Cardiac fibroblast (primary cell): ENCODE measurements at regions not wholly inside any gene's neighbourhood (a gene's known extent, or its start where the extent isn't known, plus 50 kb on each side); places are given as distances from the start of the nearest gene placed in this dataset.

Source experiments
- DNase-seq, 2 donors: peaks; one replicate each; pipeline versions ENCODE4 v3.0.0 to v3.0.0-alpha.2; 2010; ENCODE audit warnings: low read depth in 2 of 2
- H3K4me3 ChIP-seq, 2 donors: replicated peaks in 1 of 2; 1 replicate in 1 of 2; 2 replicates in 1 of 2; pipeline ENCODE4 v1.5.1; 2011; ENCODE audit warnings: low read depth in 2 of 2, low read length in 2 of 2, mild to moderate bottlenecking in 2 of 2, moderate library complexity in 1 of 2
- CTCF ChIP-seq: IDR thresholded peaks from one replicate; pipeline ENCODE4 v1.5.1; 2011; ENCODE audit warnings: low read depth, mild to moderate bottlenecking, low read length, inconsistent platforms

GRCh38 chr1:102084771-102085535 is 88.2 kb upstream of the OLFM3 start:
- no peak for TF ChIP-seq CTCF
- DNase-seq = no peak

GRCh38 chr1:102083192-102083591 is 86.5 kb upstream of the OLFM3 start:
- DNase-seq = no peak
- TF ChIP-seq CTCF = no peak

More at GRCh38 chr1:102084771-102085535, 88.2 kb upstream of the OLFM3 start:
- no peak overlapping the region for H3K4me3 ChIP-seq

GRCh38 chr1:102074874-102075273 is 78.1 kb upstream of the OLFM3 start:
- no peak for TF ChIP-seq CTCF
- H3K4me3 ChIP-seq = no peak overlapping the region

More at GRCh38 chr1:102083192-102083591, 86.5 kb upstream of the OLFM3 start:
- H3K4me3 ChIP-seq = no peak overlapping the region

GRCh38 chr1:102071451-102071850 is 74.7 kb upstream of the OLFM3 start:
- no peak for DNase-seq
- H3K4me3 ChIP-seq = no peak overlapping the region
- TF ChIP-seq CTCF = no peak

More at GRCh38 chr1:102074874-102075273, 78.1 kb upstream of the OLFM3 start:
- DNase-seq = no peak

- TF ChIP-seq CTCF = no peak
- no peak overlapping the region for H3K4me3 ChIP-seq
- no peak for DNase-seq
Observed at GRCh38 chr1:102050556-102050955, 53.8 kb upstream of the OLFM3 start.

GRCh38 chr1:102047724-102048123 is 51.0 kb upstream of the OLFM3 start:
- H3K4me3 ChIP-seq = no peak overlapping the region
- TF ChIP-seq CTCF = no peak
- no peak for DNase-seq
